ENCODE measurements at regions not wholly inside any gene's neighbourhood (a gene's known extent, or its start where the extent isn't known, plus 50 kb on each side); places are given as distances from the start of the nearest gene placed in this dataset.

- DNase-seq (ENCODE audit: extremely low read depth, insufficient read length) = no peak
- Histone ChIP-seq H3K36me3 (ENCODE audit: control insufficient read depth, insufficient read depth, low read length) (no peaks in the 10 kb centered on the region), H3K4me3 (replicated peaks; ENCODE audit: low read depth, low read length) (no peak overlapping the region), H3K27me3 (replicated peaks; ENCODE audit: control insufficient read depth, insufficient read depth, low read length) (no peaks in the 10 kb centered on the region)
- TF ChIP-seq CTCF (IDR thresholded peaks at IDR 0.05; ENCODE audit: insufficient read depth, low read length, poor library complexity, severe bottlenecking) = no peak
These were observed 727.8 kb downstream of the C6orf118 start for GRCh38 chr6:164581563-164581962.

GRCh38 chr6:164579035-164579434 is 730.4 kb downstream of the C6orf118 start:
- H3K36me3 ChIP-seq (ENCODE audit: control insufficient read depth, insufficient read depth, low read length) = no peaks in the 10 kb centered on the region
- no peaks in the 10 kb centered on the region for H3K27me3 ChIP-seq (replicated peaks; ENCODE audit: control insufficient read depth, insufficient read depth, low read length)
- H3K4me3 ChIP-seq (replicated peaks; ENCODE audit: low read depth, low read length) = no peak overlapping the region
- no peak for TF ChIP-seq CTCF (IDR thresholded peaks at IDR 0.05; ENCODE audit: insufficient read depth, low read length, poor library complexity, severe bottlenecking)
- no peak for DNase-seq (ENCODE audit: extremely low read depth, insufficient read length)

GRCh38 chr6:164578616-164579015 is 730.8 kb downstream of the C6orf118 start:
- Histone ChIP-seq H3K27me3 (replicated peaks; ENCODE audit: control insufficient read depth, insufficient read depth, low read length) (no peaks in the 10 kb centered on the region), H3K36me3 (ENCODE audit: control insufficient read depth, insufficient read depth, low read length) (no peaks in the 10 kb centered on the region), H3K4me3 (replicated peaks; ENCODE audit: low read depth, low read length) (no peak overlapping the region)
- DNase-seq (ENCODE audit: extremely low read depth, insufficient read length) = no peak
- no peak for TF ChIP-seq CTCF (IDR thresholded peaks at IDR 0.05; ENCODE audit: insufficient read depth, low read length, poor library complexity, severe bottlenecking)

- TF ChIP-seq CTCF (IDR thresholded peaks at IDR 0.05; ENCODE audit: insufficient read depth, low read length, poor library complexity, severe bottlenecking) = no peak
- Histone ChIP-seq H3K27me3 (replicated peaks; ENCODE audit: control insufficient read depth, insufficient read depth, low read length) (no peaks in the 10 kb centered on the region), H3K4me3 (replicated peaks; ENCODE audit: low read depth, low read length) (no peak overlapping the region), H3K36me3 (ENCODE audit: control insufficient read depth, insufficient read depth, low read length) (no peaks in the 10 kb centered on the region)
- DNase-seq (ENCODE audit: extremely low read depth, insufficient read length) = no peak
These were observed 738.6 kb downstream of the C6orf118 start for GRCh38 chr6:164570801-164571200.

- Histone ChIP-seq H3K36me3 (ENCODE audit: control insufficient read depth, insufficient read depth, low read length) (no peaks in the 10 kb centered on the region), H3K4me3 (replicated peaks; ENCODE audit: low read depth, low read length) (no peak overlapping the region), H3K27me3 (replicated peaks; ENCODE audit: control insufficient read depth, insufficient read depth, low read length) (no peaks in the 10 kb centered on the region)
- no peak for DNase-seq (ENCODE audit: extremely low read depth, insufficient read length)
- TF ChIP-seq CTCF (IDR thresholded peaks at IDR 0.05; ENCODE audit: insufficient read depth, low read length, poor library complexity, severe bottlenecking) = no peak
These were observed 739.9 kb downstream of the C6orf118 start for GRCh38 chr6:164569509-164569908.

GRCh38 chr6:164563924-164564323 is 745.5 kb downstream of the C6orf118 start:
- TF ChIP-seq CTCF (IDR thresholded peaks at IDR 0.05; ENCODE audit: insufficient read depth, low read length, poor library complexity, severe bottlenecking) = no peak
- H3K4me3 ChIP-seq (replicated peaks; ENCODE audit: low read depth, low read length) = no peak overlapping the region
- H3K36me3 ChIP-seq (ENCODE audit: control insufficient read depth, insufficient read depth, low read length) = no peaks in the 10 kb centered on the region
- no peak for DNase-seq (ENCODE audit: extremely low read depth, insufficient read length)
- no peaks in the 10 kb centered on the region for H3K27me3 ChIP-seq (replicated peaks; ENCODE audit: control insufficient read depth, insufficient read depth, low read length)

Measured in GM06990 (cell line).